ENCODE measurements at regions not wholly inside any gene's neighbourhood (a gene's known extent, or its start where the extent isn't known, plus 50 kb on each side); places are given as distances from the start of the nearest gene placed in this dataset.
"Not testable (repeated sequence)": the region's sequence is repeated elsewhere in the genome, so short reads cannot be mapped to it uniquely, and the experiment has no call there.

DNA sequence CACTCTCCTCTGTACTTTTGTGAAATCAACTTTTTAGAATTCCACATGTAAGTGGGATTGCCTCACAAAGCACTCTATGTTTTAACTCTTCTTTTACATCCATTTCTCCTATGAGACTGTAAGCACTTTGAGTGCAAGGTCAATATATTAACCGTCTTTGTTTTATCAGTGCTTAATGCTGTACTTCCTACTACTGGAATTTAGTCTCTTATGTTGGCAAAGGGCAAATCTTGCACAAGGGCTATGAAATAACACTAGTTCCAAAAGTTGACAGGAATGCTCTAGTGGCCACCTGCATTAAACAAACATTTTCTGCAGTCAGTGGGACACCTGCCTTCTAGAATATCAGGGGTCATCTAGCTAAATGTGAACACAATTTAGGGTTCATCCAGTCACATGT, 117.5 kb upstream of the SPATA31A3 start:
- H3K79me2 ChIP-seq (ENCODE audit: control insufficient read depth, insufficient read depth, low read length); dilution Hi-C loops (cut with MboI; ENCODE audit: extremely low pct_ligation_motif_present, low sequenced_read_pairs); H2AFZ ChIP-seq (ENCODE audit: control insufficient read depth, low read length); H3K9ac ChIP-seq (ENCODE audit: control insufficient read depth, extremely low read depth, insufficient read depth, low read length); H3K4me1 ChIP-seq (ENCODE audit: control insufficient read depth, extremely low read depth, insufficient read depth, low read length); H3K9me1 ChIP-seq (ENCODE audit: control insufficient read depth, extremely low read depth, insufficient read depth, low read length); H3K27ac ChIP-seq (ENCODE audit: control insufficient read depth, insufficient read depth, low read length); H3K9me3 ChIP-seq (ENCODE audit: control insufficient read depth, low read depth, low read length); H3K4me3 ChIP-seq (ENCODE audit: control insufficient read depth in 2 of 3, extremely low read depth in 1 of 3, insufficient read depth in 2 of 3, low read depth in 1 of 3, low read length in 3 of 3); H3K36me3 ChIP-seq (ENCODE audit: control insufficient read depth in 2 of 2, extremely low read depth in 1 of 2, insufficient read depth in 2 of 2, low read length in 2 of 2); H3K4me2 ChIP-seq (ENCODE audit: control insufficient read depth, extremely low read depth, insufficient read depth, low read depth, low read length); H3K27me3 ChIP-seq (ENCODE audit: control insufficient read depth, extremely low read depth, insufficient read depth, low read length); FAIRE-seq; DNase-seq (ENCODE audit: low read depth, low spot score); H4K20me1 ChIP-seq (ENCODE audit: control insufficient read depth, extremely low read depth, insufficient read depth, low read length): not testable (repeated sequence)

GRCh38 chr9:67106659-67107058, 114.3 kb upstream of the SPATA31A3 start:
- H2AFZ ChIP-seq (ENCODE audit: control insufficient read depth, low read length); FAIRE-seq; H3K9me3 ChIP-seq (ENCODE audit: control insufficient read depth, low read depth, low read length); DNase-seq (ENCODE audit: low read depth, low spot score); H3K9me1 ChIP-seq (ENCODE audit: control insufficient read depth, extremely low read depth, insufficient read depth, low read length); H3K79me2 ChIP-seq (ENCODE audit: control insufficient read depth, insufficient read depth, low read length); H3K4me2 ChIP-seq (ENCODE audit: control insufficient read depth, extremely low read depth, insufficient read depth, low read depth, low read length); H3K4me1 ChIP-seq (ENCODE audit: control insufficient read depth, extremely low read depth, insufficient read depth, low read length); H3K27ac ChIP-seq (ENCODE audit: control insufficient read depth, insufficient read depth, low read length); dilution Hi-C loops (cut with MboI; ENCODE audit: extremely low pct_ligation_motif_present, low sequenced_read_pairs); H3K36me3 ChIP-seq (ENCODE audit: control insufficient read depth in 2 of 2, extremely low read depth in 1 of 2, insufficient read depth in 2 of 2, low read length in 2 of 2); H3K4me3 ChIP-seq (ENCODE audit: control insufficient read depth in 2 of 3, extremely low read depth in 1 of 3, insufficient read depth in 2 of 3, low read depth in 1 of 3, low read length in 3 of 3); H3K9ac ChIP-seq (ENCODE audit: control insufficient read depth, extremely low read depth, insufficient read depth, low read length); H3K27me3 ChIP-seq (ENCODE audit: control insufficient read depth, extremely low read depth, insufficient read depth, low read length); H4K20me1 ChIP-seq (ENCODE audit: control insufficient read depth, extremely low read depth, insufficient read depth, low read length): not testable (repeated sequence)

- H3K4me3 ChIP-seq (ENCODE audit: control insufficient read depth in 2 of 3, extremely low read depth in 1 of 3, insufficient read depth in 2 of 3, low read depth in 1 of 3, low read length in 3 of 3); DNase-seq (ENCODE audit: low read depth, low spot score); dilution Hi-C loops (cut with MboI; ENCODE audit: extremely low pct_ligation_motif_present, low sequenced_read_pairs): not testable (repeated sequence)
Measured at GRCh38 chr9:67102506-67103276, 110.3 kb upstream of the SPATA31A3 start.

DNA sequence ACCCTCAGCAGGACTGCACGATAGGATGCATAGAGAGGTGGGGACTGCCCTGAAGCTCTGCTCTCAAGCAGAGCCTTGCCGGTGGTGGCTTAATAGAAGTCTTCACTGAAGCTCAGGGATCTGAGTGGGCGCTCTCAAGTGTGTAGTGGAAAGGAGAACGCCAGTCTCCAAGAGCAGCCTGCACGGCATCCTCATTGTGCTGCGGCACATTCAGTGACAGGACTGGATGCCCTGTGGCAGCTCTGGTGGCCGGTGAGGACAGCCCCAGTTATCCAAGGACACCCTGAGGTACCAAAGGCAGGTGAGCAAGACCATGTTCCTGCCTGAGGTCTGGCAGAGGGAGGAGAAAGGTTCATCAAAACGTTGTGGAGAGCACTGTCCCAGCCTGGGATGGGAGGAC, 98.8 kb upstream of the SPATA31A3 start:
- H3K27me3 ChIP-seq (ENCODE audit: control insufficient read depth, extremely low read depth, insufficient read depth, low read length); H3K4me3 ChIP-seq (ENCODE audit: control insufficient read depth in 2 of 3, extremely low read depth in 1 of 3, insufficient read depth in 2 of 3, low read depth in 1 of 3, low read length in 3 of 3); H3K36me3 ChIP-seq (ENCODE audit: control insufficient read depth in 2 of 2, extremely low read depth in 1 of 2, insufficient read depth in 2 of 2, low read length in 2 of 2); H3K9me1 ChIP-seq (ENCODE audit: control insufficient read depth, extremely low read depth, insufficient read depth, low read length); H3K4me2 ChIP-seq (ENCODE audit: control insufficient read depth, extremely low read depth, insufficient read depth, low read depth, low read length); DNase-seq (ENCODE audit: low read depth, low spot score); H3K27ac ChIP-seq (ENCODE audit: control insufficient read depth, insufficient read depth, low read length); H3K9me3 ChIP-seq (ENCODE audit: control insufficient read depth, low read depth, low read length); dilution Hi-C loops (cut with MboI; ENCODE audit: extremely low pct_ligation_motif_present, low sequenced_read_pairs); H4K20me1 ChIP-seq (ENCODE audit: control insufficient read depth, extremely low read depth, insufficient read depth, low read length); H2AFZ ChIP-seq (ENCODE audit: control insufficient read depth, low read length); H3K4me1 ChIP-seq (ENCODE audit: control insufficient read depth, extremely low read depth, insufficient read depth, low read length); FAIRE-seq; H3K79me2 ChIP-seq (ENCODE audit: control insufficient read depth, insufficient read depth, low read length); H3K9ac ChIP-seq (ENCODE audit: control insufficient read depth, extremely low read depth, insufficient read depth, low read length): not testable (repeated sequence)

More at GRCh38 chr9:67102506-67103276, 110.3 kb upstream of the SPATA31A3 start:
- H2AFZ ChIP-seq (ENCODE audit: control insufficient read depth, low read length); H3K27me3 ChIP-seq (ENCODE audit: control insufficient read depth, extremely low read depth, insufficient read depth, low read length); H4K20me1 ChIP-seq (ENCODE audit: control insufficient read depth, extremely low read depth, insufficient read depth, low read length); H3K36me3 ChIP-seq (ENCODE audit: control insufficient read depth in 2 of 2, extremely low read depth in 1 of 2, insufficient read depth in 2 of 2, low read length in 2 of 2); H3K27ac ChIP-seq (ENCODE audit: control insufficient read depth, insufficient read depth, low read length); H3K4me2 ChIP-seq (ENCODE audit: control insufficient read depth, extremely low read depth, insufficient read depth, low read depth, low read length); H3K79me2 ChIP-seq (ENCODE audit: control insufficient read depth, insufficient read depth, low read length); FAIRE-seq; H3K4me1 ChIP-seq (ENCODE audit: control insufficient read depth, extremely low read depth, insufficient read depth, low read length); H3K9ac ChIP-seq (ENCODE audit: control insufficient read depth, extremely low read depth, insufficient read depth, low read length); H3K9me3 ChIP-seq (ENCODE audit: control insufficient read depth, low read depth, low read length); H3K9me1 ChIP-seq (ENCODE audit: control insufficient read depth, extremely low read depth, insufficient read depth, low read length): not testable (repeated sequence)

- H3K9me1 ChIP-seq (ENCODE audit: control insufficient read depth, extremely low read depth, insufficient read depth, low read length); DNase-seq (ENCODE audit: low read depth, low spot score); H3K9me3 ChIP-seq (ENCODE audit: control insufficient read depth, low read depth, low read length); H3K27me3 ChIP-seq (ENCODE audit: control insufficient read depth, extremely low read depth, insufficient read depth, low read length); H3K4me3 ChIP-seq (ENCODE audit: control insufficient read depth in 2 of 3, extremely low read depth in 1 of 3, insufficient read depth in 2 of 3, low read depth in 1 of 3, low read length in 3 of 3); H3K4me1 ChIP-seq (ENCODE audit: control insufficient read depth, extremely low read depth, insufficient read depth, low read length); H3K9ac ChIP-seq (ENCODE audit: control insufficient read depth, extremely low read depth, insufficient read depth, low read length); H3K4me2 ChIP-seq (ENCODE audit: control insufficient read depth, extremely low read depth, insufficient read depth, low read depth, low read length); H2AFZ ChIP-seq (ENCODE audit: control insufficient read depth, low read length); H3K27ac ChIP-seq (ENCODE audit: control insufficient read depth, insufficient read depth, low read length); H4K20me1 ChIP-seq (ENCODE audit: control insufficient read depth, extremely low read depth, insufficient read depth, low read length); dilution Hi-C loops (cut with MboI; ENCODE audit: extremely low pct_ligation_motif_present, low sequenced_read_pairs); H3K36me3 ChIP-seq (ENCODE audit: control insufficient read depth in 2 of 2, extremely low read depth in 1 of 2, insufficient read depth in 2 of 2, low read length in 2 of 2); H3K79me2 ChIP-seq (ENCODE audit: control insufficient read depth, insufficient read depth, low read length); FAIRE-seq: not testable (repeated sequence)
Measured at GRCh38 chr9:67086862-67087261, 94.5 kb upstream of the SPATA31A3 start.
